ENCODE measurements at regions not wholly inside any gene's neighbourhood (a gene's known extent, or its start where the extent isn't known, plus 50 kb on each side); places are given as distances from the start of the nearest gene placed in this dataset.

DNA sequence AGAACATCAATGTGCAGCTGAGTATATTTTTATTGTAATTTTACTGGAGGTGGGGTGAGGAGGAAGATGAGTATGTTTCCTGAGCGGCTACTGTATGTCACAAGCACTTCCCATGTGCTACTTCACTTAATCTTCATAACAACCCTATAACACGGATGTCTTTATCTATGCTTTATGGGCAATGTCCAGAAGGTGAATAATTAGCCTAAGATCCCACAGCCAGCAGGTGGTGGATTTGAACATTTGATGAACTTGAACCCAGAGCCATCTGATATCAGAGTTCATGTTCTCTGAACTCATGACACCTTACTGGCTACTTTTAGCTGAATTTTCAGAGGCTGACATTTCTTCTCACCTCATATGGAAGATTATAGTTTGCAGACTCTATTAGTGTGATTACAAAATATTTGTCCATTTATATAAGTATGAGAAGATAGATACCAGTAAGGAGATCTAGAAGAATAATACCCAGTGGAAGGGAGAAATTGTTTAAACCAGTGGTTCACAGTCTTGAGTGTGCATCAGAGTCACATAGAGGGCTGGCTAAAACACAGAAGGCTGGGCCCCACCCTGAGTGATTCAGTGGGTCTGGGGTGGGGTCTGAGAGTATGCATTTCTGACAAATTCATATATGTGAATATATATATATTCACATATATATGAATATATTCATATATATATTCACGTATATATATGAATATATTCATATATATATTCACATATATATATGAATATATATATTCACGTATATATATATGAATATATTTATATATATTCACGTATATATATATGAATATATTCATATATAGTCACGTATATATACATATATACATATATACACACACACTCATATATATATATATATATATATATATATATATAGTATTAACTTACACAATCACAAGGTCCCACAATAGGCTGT lies 164.4 kb upstream of the NR3C1 start:
- no peak for DNase-seq (ENCODE audit: extremely low read depth, low read depth, low spot score)

DNA sequence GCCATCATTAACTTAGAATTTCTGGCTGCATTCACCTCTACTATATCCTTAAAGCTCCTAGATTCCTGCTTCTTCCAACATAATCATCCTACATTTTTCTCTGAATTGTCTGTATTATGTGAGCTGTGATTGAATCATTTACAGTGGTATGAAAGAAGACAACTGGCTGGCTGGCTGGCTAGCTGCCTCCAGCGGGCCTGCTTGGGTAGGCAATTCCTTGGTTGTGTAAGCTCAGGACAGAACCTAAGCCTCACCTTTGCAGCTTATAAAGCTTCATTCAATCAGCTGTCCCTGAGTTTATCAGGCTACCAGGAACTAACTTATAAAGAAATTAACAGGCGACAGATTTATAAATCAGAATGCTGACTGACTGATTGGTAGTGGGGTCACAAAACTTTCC lies 162.7 kb upstream of the NR3C1 start:
- no peak for DNase-seq (ENCODE audit: extremely low read depth, low read depth, low spot score)

DNA sequence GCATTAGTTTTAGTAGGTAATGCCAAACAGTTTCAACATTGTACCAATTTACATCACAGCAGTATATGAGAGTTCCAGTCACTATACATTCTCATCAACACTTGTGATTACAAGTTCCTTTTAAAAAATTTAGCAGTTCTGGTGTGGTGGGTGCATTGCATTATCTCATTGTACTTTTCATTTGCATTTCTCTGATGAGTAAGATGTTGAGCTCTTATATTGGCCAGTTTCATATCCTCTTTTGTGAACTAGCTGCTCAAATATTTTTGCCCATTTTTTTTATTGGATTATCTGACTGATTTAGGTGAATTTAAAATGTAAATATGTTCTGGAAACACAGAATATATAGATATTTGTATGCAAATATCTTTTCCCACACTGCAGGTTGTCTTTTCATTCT lies 160.9 kb upstream of the NR3C1 start:
- no peak for DNase-seq (ENCODE audit: extremely low read depth, low read depth, low spot score)

DNA sequence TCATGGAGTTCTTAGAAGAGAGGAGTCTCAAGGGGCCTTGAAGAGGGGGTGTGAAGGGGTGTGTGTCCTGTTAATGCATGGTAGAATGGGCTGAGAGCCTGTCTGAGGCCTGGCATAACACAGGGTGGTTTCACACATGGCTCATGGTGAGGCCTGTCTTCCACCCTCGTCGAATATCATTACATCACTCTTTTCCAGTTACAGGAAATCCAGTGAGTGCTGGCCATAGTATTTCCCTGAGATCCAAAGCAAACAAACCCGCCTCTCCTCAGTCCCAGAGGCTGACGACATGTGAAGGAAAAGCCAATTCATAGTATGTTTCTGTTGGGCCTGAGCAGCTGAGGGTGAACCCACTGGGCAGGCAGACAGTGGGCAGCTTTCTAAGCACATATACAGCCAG lies 159.4 kb upstream of the NR3C1 start:
- peak; percentile 45 for DNase-seq (ENCODE audit: extremely low read depth, low read depth, low spot score)

DNA sequence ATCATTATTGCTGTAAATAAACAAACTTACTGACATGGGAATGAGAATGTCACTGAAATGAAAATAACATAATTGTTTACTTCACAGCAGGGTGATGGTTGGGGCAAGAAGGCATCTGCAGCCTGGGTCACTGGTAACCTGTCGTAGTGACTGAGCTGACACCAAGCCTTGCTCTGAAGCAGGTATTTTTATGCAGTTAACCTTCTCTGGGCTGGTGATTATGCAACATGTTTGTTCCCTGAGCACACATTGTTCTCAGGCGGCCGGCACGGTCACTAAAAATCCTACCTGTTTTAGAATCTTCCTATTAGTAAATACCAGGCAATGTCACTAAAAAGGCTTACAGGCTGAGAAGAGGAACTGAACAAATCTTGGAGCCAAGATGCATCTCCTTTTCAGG lies 157.7 kb upstream of the NR3C1 start:
- DNase-seq (ENCODE audit: extremely low read depth, low read depth, low spot score) = no peak

DNA sequence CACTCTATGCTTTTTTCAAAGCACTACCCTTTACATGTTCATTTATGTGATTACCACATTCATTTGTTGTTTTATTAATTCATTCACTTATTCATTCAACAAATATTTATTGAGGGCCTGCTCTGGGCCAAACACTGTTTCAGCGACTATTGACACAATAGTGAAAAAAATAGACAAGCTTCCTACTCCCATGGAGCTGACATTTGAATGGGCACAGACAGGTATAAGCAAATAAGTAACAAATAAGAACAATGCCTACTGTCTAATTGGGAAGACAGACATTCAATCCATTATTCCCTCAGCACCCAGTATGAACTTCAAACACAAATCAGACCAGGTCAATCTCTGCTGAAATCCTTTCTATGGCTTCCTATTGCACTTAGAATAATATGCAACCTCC lies 156.9 kb upstream of the NR3C1 start:
- DNase-seq (ENCODE audit: extremely low read depth, low read depth, low spot score) = no peak

DNA sequence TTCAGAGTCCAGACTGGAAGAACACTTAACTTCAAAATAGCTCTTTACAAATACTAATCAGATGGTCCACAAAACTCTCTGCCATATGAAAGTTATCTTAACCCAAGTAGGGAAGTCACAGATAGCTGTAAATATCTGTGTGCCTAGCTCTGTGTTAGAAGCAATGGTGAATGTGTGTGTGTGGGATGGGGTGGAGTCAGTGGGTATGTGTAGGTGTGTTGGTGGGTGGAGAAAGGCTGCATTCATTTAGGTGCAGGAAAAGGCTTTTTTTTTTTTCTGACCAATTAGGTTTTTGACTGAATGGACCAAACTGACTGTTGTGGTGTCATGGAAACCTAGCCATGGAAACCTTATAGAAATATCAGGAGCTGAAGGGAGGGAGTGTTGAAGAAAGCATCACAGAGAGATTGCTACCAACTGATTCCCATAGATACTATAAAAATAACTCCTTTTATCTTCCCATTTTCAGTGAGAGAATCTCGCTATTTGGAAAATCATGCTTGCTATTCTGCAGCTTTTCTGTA lies 156.2 kb upstream of the NR3C1 start:
- DNase-seq (ENCODE audit: extremely low read depth, low read depth, low spot score) = no peak

DNA sequence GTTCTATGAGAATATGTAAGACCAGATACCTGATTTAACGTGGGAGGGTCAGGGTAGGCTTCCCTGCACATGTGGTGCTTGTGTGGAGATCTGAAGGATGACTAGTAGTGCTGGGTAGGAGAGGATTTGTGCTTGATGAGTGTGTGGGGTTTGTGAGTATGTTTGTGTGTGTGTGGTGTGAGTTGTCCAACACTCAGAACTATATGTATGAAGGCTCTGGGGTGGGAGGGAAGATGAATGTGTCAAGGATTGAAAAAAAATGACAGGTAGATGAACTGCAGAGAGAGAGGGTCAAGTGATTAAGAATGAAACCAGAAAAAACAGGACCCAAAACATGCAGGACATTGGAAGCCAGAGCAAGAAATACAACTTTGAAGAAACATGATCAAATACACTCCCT lies 154.6 kb upstream of the NR3C1 start:
- no peak for DNase-seq (ENCODE audit: extremely low read depth, low read depth, low spot score)

DNA sequence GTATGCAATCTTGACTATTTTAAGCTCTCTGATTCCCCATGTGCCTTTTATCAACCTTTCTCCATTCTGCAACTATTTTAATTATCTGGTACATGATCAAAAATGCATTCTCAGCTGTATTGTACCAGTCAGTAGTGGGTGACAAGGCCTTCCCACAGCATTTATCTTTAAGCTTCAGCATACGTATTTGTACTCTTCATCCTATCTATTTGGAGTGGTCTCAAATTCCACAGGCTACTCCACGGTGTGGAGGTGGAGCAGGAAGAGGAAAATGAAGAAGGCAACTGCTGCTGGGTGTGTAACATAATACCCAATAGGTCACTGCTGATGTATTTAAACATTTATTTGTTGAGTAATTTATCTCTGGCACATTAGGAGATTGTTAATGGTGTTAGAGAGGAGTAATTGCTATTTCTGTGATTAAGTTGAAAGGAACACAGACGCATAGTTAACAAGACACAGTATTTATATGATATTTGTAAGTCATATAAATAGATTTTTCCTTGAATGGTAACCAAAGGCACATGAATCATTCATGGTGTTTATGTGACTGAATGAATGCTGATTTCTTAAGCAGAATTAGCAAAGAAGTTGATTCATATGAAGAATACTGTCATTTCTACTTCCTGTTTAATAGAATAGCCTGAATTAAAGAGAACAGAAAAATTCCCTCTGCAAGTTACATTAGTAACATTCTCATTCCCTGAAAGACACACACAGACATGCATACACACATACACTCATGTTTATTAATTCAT lies 153.8 kb upstream of the NR3C1 start:
- DNase-seq (ENCODE audit: extremely low read depth, low read depth, low spot score) = no peak

DNA sequence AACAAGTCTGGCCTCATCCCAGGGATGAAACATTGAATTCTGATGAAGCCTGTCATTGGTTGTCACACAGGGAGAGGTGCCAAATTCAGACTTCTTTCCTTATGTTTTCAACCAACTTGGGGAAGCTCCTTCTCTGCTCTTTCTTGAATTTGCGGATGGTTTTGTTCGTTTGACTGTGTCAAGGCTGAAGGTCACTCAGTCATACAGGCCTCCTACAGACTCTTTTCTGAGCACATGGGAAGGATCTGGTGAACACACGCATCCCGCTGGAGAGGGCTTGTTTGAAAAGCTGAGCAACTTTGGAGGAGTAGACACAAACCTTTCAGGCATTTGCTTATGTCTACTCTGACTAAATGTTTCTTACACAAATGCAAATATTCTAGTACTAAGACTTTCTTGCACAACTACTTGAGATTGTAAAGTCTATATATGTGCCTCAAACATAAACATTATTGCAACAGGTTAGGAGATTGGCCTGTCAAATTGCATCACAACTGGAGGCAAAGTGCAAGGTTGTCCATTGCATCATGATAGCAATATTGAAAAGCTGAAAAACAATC lies 151.5 kb upstream of the NR3C1 start:
- no peak for DNase-seq (ENCODE audit: extremely low read depth, low read depth, low spot score)

DNA sequence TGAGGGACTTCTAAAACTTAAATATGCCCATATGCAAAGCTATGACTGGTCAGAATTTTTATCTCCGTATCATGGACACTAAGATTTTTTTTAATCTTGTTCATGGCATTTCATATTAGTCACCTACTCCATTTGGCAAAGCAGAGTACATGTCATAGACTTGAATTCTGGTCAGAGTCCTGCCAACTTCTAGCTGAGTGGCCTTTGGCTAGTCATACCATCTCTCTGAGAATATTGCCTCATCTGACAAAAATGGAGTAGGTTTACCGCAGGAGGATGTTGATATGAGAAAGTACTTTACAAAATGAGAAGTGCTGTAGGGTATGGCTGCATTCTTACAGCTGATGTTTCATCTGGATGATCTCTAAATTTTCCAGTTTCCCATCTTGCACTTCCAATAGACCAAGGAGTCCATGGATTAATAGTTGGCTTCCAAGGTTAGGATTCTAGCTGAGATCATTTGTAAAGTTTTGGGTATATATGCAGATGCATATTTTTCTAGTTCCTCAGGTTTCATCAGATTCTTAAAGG lies 150.8 kb upstream of the NR3C1 start:
- DNase-seq (ENCODE audit: extremely low read depth, low read depth, low spot score) = no peak

DNA sequence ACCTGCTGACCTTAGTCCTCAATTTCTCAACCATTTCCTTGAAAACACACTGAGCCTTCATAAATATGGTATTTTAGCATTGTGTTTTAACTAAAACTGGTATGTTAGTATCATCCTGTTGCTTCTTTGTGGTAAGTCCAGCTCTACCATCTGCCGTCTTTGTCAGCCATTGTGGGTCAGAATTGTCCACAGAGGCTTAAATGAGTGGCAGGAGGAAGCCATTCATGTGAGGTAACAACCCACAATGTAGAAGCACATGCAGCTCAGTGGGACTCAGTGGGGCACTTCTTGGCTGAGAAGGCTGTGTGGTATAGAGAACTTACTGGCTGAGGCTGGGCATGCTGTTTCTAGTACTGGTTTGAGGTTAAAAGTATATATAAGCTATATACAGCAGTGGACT lies 149.2 kb upstream of the NR3C1 start:
- DNase-seq (ENCODE audit: extremely low read depth, low read depth, low spot score) = no peak

DNA sequence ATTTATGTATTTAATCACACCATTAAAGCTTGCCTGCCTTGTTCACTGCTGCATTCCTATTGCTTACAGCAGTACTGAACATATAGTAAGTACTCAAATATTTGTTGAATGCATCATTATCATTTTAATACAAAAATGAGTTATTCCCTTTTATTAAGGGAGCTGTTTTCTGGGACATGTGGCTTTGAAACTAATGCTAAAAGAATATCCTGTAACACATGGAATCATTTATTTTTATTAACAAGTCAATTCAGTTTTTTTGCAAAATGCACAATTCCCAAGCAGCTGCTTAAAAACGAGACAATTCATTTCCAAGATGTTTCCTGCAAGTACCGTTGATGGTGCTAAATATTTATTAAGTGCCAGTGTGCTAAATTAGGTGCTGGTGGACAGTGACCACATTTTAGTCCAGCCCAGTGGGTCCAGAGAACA lies 148.3 kb upstream of the NR3C1 start:
- no peak for DNase-seq (ENCODE audit: extremely low read depth, low read depth, low spot score)

DNA sequence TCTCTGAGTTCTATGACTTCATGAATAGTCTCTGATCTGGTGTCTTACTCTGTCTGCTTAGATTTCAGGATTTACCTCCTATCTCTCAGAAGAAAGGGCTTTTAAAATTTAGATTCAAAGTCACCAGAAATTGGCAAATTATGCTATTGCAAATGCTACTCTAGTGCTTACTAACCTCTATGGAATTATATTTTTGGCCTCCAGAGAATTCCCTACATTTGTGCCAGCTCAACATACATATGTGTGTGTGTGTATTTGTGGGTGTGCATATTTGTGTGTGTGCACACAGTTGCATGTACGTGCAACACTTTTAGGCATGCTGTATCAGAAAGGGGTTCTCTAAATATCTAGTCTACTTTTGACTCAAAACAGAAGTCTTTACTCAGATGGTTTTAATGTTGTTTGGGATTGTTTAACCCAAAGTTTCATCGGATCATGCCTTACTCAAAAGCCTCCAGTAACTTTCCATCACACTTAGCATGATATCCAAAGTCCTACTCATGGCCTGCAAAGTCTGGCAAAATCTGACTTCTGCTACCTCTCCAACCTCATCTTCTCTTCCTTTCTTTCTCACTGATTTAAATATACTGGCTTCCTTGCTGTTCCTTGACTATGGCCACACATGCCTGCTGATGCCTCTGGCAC lies 147.6 kb upstream of the NR3C1 start:
- DNase-seq (ENCODE audit: extremely low read depth, low read depth, low spot score) = no peak

DNA sequence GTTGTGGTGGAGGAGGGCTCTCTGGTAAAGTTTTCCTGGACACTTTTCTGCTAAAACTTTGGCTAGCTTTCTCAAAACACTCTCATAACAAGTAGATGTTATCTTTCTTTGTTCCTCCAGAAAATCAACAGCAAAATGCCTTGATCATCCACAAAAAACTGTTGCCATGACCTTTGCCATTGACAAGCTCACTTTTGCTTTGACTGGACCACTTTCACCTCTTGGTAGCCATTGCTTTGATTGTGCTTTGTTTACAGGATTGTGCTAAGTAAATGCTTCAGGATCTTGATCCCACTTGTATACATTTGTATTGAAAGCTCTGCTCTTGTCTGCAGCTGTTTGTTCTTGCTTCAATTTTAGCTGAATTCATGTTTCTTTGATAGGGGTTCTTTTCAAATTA lies 143.9 kb upstream of the NR3C1 start:
- DNase-seq (ENCODE audit: extremely low read depth, low read depth, low spot score) = no peak

DNA sequence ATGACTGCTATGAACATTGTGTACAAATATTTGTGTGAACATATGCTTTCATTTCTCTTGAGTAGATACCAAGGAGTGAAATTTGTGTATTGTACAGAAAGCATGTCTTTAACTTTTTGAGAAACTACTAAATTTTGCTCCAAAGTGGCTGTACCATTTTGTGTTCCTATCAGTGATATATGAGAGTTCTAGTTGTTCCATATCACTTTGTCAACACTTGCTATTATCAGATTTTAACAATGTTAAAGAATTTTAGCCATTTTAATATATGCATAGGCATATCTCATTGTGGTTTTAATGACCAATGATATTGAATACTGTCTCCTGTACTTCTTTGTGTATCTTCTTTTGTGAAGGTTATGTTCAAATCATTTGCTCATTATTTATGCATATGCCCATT lies 142.9 kb upstream of the NR3C1 start:
- DNase-seq (ENCODE audit: extremely low read depth, low read depth, low spot score) = no peak

DNA sequence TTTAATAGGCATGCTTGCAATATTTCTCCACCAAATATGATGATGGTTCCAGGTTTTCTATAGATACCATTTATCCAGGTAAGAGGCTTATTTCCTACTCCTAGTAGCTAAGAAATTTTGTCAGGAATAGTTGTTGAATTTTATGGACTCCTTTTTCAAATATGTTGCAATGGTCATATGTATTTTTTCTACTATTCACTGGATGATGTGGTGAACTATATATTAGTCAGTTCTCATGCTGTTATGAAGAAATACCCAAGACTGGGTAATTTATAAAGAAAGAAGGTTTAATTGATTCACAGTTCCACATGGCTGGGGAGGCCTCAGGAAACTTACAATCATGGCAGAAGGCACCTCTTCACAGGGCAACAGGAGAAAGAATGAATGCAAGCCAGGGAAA lies 141.1 kb upstream of the NR3C1 start:
- DNase-seq (ENCODE audit: extremely low read depth, low read depth, low spot score) = no peak

DNA sequence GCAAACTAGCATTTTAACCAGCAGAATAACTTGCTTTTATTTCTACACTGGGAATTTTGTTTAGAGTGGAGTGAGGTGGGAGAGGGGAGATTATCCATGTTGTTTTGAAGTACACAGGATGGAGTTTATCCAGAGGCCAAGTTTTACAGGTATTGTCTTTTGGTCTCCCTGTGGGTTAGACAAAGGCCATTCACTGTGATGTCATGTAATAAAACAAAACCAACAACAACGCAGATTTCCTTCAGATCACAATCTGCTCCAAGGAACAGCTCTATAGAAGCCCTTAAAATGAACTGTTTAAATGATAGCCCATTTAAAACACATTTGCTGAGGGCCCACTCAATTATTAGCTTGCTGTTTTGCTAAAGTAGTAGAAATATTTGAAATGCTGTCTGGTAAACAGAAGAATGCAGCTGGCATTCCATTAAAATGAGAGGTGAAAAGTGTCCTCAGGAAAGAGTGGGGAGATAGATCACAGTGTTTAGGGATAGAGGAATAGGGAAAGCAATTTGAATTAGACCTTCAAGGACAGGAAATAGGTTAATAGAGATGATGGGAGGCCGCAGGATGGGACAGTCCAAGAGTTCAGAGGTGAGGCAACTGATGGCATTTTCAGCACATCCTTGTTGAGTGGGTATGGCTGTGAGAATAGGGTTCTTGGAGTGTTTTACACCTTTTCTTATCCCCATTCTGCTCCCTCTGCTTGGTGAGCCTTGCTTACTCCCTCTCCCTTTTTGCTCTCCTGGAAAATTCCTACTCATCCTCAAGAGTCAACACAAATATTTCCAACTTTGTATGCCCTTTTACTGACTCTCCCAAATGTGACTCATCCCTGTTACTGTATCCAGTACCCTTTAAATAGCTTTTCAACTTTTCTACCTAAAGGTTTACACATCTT lies 140.1 kb upstream of the NR3C1 start:
- DNase-seq (ENCODE audit: extremely low read depth, low read depth, low spot score) = no peak

DNA sequence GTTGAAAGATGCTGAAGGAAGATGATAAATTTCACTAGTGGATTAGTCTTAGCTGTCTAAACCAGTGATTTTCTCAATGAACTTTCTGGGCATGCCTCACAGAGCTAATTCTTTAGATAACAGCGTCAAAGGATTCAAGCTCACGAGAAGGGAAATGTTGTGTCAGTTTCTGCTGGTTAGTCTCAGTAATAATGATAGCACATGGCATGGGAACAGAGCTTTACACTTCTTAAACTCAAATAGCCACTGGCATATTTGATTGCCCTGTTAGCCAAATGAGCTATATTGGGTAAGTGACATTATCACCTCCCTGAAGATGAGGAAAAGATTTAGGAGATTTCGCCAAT lies 139.3 kb upstream of the NR3C1 start:
- no peak for DNase-seq (ENCODE audit: extremely low read depth, low read depth, low spot score)
